K562 (cell line): ENCODE measurements at regions not wholly inside any gene's neighbourhood (a gene's known extent, or its start where the extent isn't known, plus 50 kb on each side); places are given as distances from the start of the nearest gene placed in this dataset.

Experiments
- ATAC-seq: fragments of 200-7000 bp; cut with Tn5 transposase; 3 replicates; pipeline ENCODE4 v1.9.1; 2020; ENCODE audit warnings: moderate library complexity
- BruUV-seq: library from RNA; stranded (reverse); fragments of 400-500 nt; replicated peaks from 2 replicates; lab custom pipeline; 2021; lab: Mats Ljungman, UMichigan
- CTCF ChIA-PET: fragments of 300-600 bp; formaldehyde crosslinking; extraction: SDS; loops from one replicate; lab custom pipeline; 2021; ENCODE audit warnings: low intra/inter-chr PET ratio; lab: Yijun Ruan, JAX
- POLR2A ChIA-PET: fragments of 300-600, 350-650 bp; sonication (Branson Sonifier 250); formaldehyde crosslinking; extraction: SDS; loops from one replicate; lab custom pipeline; 2021; ENCODE audit warnings: antibody characterized with exemption, inconsistent platforms; lab: Yijun Ruan, JAX
- DNase-seq, 4 experiments: peaks; one replicate each; pipeline versions ENCODE4 v3.0.0 to v3.0.0-alpha.2; 2011 to 2018; ENCODE audit warnings: low spot score in 3 of 4, mixed read lengths in 3 of 4; ENCODE audit errors: extremely low read depth in 1 of 4
- FAIRE-seq: peaks from 2 replicates; lab custom pipeline; 2011; peaks lifted over from hg19 to GRCh38; lab: Jason Lieb, UNC
- H2AFZ ChIP-seq: 2 replicates; pipeline ENCODE4 v1.6.0; 2011; ENCODE audit warnings: low read depth, low read length, control low read depth, inconsistent platforms
- H3K27ac ChIP-seq: fragments of 200-600 bp; 3 replicates; pipeline ENCODE4 v1.8.0; 2011; ENCODE audit warnings: low read depth, mild to moderate bottlenecking, control low read depth, inconsistent platforms, low read length, moderate library complexity, mixed read lengths; ENCODE audit errors: extremely low read depth
- H3K27me3 ChIP-seq, 2 experiments: fragments of 300-600 bp in 1 of 2; 2 replicates in 1 of 2; 3 replicates in 1 of 2; pipeline versions ENCODE4 v1.6.0 to v1.8.0; 2011; ENCODE audit warnings: inconsistent platforms in 2 of 2, low read length in 2 of 2, mild to moderate bottlenecking in 1 of 2, mixed read lengths in 1 of 2, moderate library complexity in 1 of 2; ENCODE audit not compliant: control insufficient read depth in 2 of 2, insufficient read depth in 2 of 2
- H3K36me3 ChIP-seq: fragments of 300-600 bp; 3 replicates; pipeline ENCODE4 v1.8.0; 2011; ENCODE audit warnings: mild to moderate bottlenecking, low read length, inconsistent platforms; ENCODE audit not compliant: control insufficient read depth, insufficient read depth
- H3K4me1 ChIP-seq, 2 experiments: fragments of 200-600 bp in 1 of 2; replicated peaks in 1 of 2; 2 replicates in 1 of 2; 3 replicates in 1 of 2; pipeline versions ENCODE4 v1.5.1 to v1.8.0; 2011; ENCODE audit warnings: inconsistent platforms in 2 of 2, low read length in 2 of 2, mild to moderate bottlenecking in 1 of 2, mixed read lengths in 1 of 2, moderate library complexity in 1 of 2; ENCODE audit not compliant: control insufficient read depth in 2 of 2, insufficient read depth in 2 of 2
- H3K4me2 ChIP-seq: 2 replicates; pipeline ENCODE4 v1.6.1; 2011; ENCODE audit warnings: low read length, control low read depth, inconsistent platforms, mixed read lengths; ENCODE audit not compliant: insufficient read depth
- H3K4me3 ChIP-seq: fragments of 200-600 bp; sonication (generic), shearing (Covaris generic); 2 replicates; pipeline ENCODE4 v1.5.1; 2016; ENCODE audit warnings: control low read depth, inconsistent platforms
- H3K79me2 ChIP-seq: fragments of 200-600 bp; 3 replicates; pipeline ENCODE4 v1.8.0; 2011; ENCODE audit warnings: low read length, inconsistent platforms; ENCODE audit not compliant: control insufficient read depth, insufficient read depth
- H3K9ac ChIP-seq, 2 experiments: 2 replicates each; pipeline versions ENCODE4 v1.6.0 to v1.6.1; 2011; ENCODE audit warnings: low read depth in 2 of 2, low read length in 2 of 2, control low read depth in 1 of 2, inconsistent platforms in 1 of 2, mild to moderate bottlenecking in 1 of 2, mixed read lengths in 1 of 2; ENCODE audit not compliant: insufficient read depth in 1 of 2
- H3K9me1 ChIP-seq: one replicate; pipeline ENCODE4 v1.6.0; 2011; ENCODE audit warnings: inconsistent platforms, mild to moderate bottlenecking, low read length, moderate library complexity; ENCODE audit not compliant: control insufficient read depth, insufficient read depth
- H3K9me3 ChIP-seq: replicated peaks from 2 replicates; pipeline ENCODE4 v1.5.1; 2011; ENCODE audit warnings: low read depth, low read length, inconsistent platforms; ENCODE audit not compliant: control insufficient read depth, insufficient read depth
- H4K20me1 ChIP-seq: replicated peaks from 2 replicates; pipeline ENCODE4 v1.6.1; 2011; ENCODE audit warnings: low read length, inconsistent platforms, mixed read lengths; ENCODE audit not compliant: control insufficient read depth, insufficient read depth
- CHD4 ChIP-seq: fragments of 200-600 bp; sonication (generic); IDR thresholded peaks from 3 replicates; pipeline ENCODE4 v1.6.1; 2012; ENCODE audit warnings: low read depth, mild to moderate bottlenecking, mixed read lengths, low read length, inconsistent platforms; ENCODE audit not compliant: insufficient read depth, insufficient replicate concordance, poor library complexity, severe bottlenecking
- HINFP ChIP-seq: fragments of 450-650 bp; conservative IDR thresholded peaks from 2 replicates; pipeline ENCODE4 v1.6.1; 2016; ENCODE audit warnings: missing genetic modification characterization, low read depth, mild to moderate bottlenecking, control low read depth, missing compliant biosample characterization
- MCM2 ChIP-seq: fragments of 450-650 bp; IDR thresholded peaks from 2 replicates; pipeline ENCODE4 v1.6.1; 2017; ENCODE audit warnings: low read depth, mild to moderate bottlenecking
- PCBP1 ChIP-seq: fragments of 200-400 bp; formaldehyde crosslinking; IDR thresholded peaks from 2 replicates; pipeline ENCODE4 v1.6.1; 2018; ENCODE audit warnings: mild to moderate bottlenecking, low read depth, low read length; ENCODE audit not compliant: poor library complexity, severe bottlenecking
- SIN3B ChIP-seq: fragments of 450-650 bp; IDR thresholded peaks from 2 replicates; pipeline ENCODE4 v1.6.1; 2017; ENCODE audit warnings: low read depth, mild to moderate bottlenecking, moderate library complexity
- SMARCC2 ChIP-seq: fragments of 450-650 bp; IDR thresholded peaks from 2 replicates; pipeline ENCODE4 v1.6.1; 2017; ENCODE audit warnings: antibody characterized with exemption, moderate library complexity, mild to moderate bottlenecking, low read depth
- ZNF282 ChIP-seq: sonication (generic); formaldehyde crosslinking; IDR thresholded peaks from 2 replicates; pipeline ENCODE4 v1.8.1; 2023; ENCODE audit warnings: missing genetic modification reagents
- ZSCAN32 ChIP-seq: fragments of 450-650 bp; formaldehyde crosslinking; IDR thresholded peaks from 2 replicates; pipeline ENCODE4 v1.4.0; 2020; ENCODE audit warnings: mild to moderate bottlenecking, moderate library complexity
- WGBS: fragments of 100-300 bp; shearing (Covaris generic); methylation state at CpG from one replicate; pipeline ENCODE4 v1.1.6; 2016; ENCODE audit warnings: low coverage, mixed read lengths; ENCODE audit not compliant: insufficient coverage; ENCODE audit errors: missing lambda C conversion rate; 5-methylcytosine and 5-hydroxymethylcytosine counted together
- in situ Hi-C: fragments of 300-500 bp; cut with MboI; formaldehyde crosslinking; loops from 4 replicates; pipeline ENCODE4 v1.15.0; 2018; ENCODE audit warnings: inconsistent platforms, mixed read lengths
- intact Hi-C: fragments of 100-400 bp; cut with micrococcal nuclease; formaldehyde crosslinking; loops from 2 replicates; pipeline ENCODE4 v1.14.2; 2022

- in situ Hi-C loops = no loop called here
- no peak overlapping the region for H2AFZ ChIP-seq
- H3K79me2 ChIP-seq = no peaks in the 10 kb centered on the region
- no peak overlapping the region for H3K9ac ChIP-seq
- H4K20me1 ChIP-seq = no peaks in the 10 kb centered on the region
- H3K27me3 ChIP-seq = peaks cover 0 to 5% of the 10 kb centered on the region in 2 experiments; a peak in 2 of 5 replicates
- no TSS peak for BruUV-seq
- DNase-seq = no peak
- H3K4me1 ChIP-seq = peaks cover 0 to 5% of the 10 kb centered on the region in 2 experiments; a peak in 1 of 5 replicates
- H3K4me2 ChIP-seq = no peak overlapping the region
- no peak overlapping the region for H3K27ac ChIP-seq
- no peaks in the 10 kb centered on the region for H3K9me1 ChIP-seq
- WGBS = 2% methylated on average over 9 of the region's 9 CpGs
- H3K9me3 ChIP-seq = no peaks in the 10 kb centered on the region
- intact Hi-C loops = no loop called here
- H3K4me3 ChIP-seq = no peak overlapping the region
- TF ChIP-seq SIN3B = no peak
- no peak for TF ChIP-seq MCM2
- TF ChIP-seq HINFP (tag) = no peak
- no peak for TF ChIP-seq PCBP1
- TF ChIP-seq SMARCC2 = no peak
- TF ChIP-seq CHD4 = no peak
- no peak for TF ChIP-seq ZNF282 (CRISPR knock-in tag)
- no peak for TF ChIP-seq ZSCAN32 (CRISPR knock-in tag)
- TF ChIP-seq, all 486 proteins: peak for 0
- no peaks in the 10 kb centered on the region for H3K36me3 ChIP-seq
- ATAC-seq (no peak), FAIRE-seq (no peak)
- POLR2A ChIA-PET = no interaction called here
- CTCF ChIA-PET = no interaction called here
These were observed 321.5 kb downstream of the NPHP4 start for GRCh38 chr1:5670590-5671350.
